ENCODE measurements at regions not wholly inside any gene's neighbourhood (a gene's known extent, or its start where the extent isn't known, plus 50 kb on each side); places are given as distances from the start of the nearest gene placed in this dataset.

DNA sequence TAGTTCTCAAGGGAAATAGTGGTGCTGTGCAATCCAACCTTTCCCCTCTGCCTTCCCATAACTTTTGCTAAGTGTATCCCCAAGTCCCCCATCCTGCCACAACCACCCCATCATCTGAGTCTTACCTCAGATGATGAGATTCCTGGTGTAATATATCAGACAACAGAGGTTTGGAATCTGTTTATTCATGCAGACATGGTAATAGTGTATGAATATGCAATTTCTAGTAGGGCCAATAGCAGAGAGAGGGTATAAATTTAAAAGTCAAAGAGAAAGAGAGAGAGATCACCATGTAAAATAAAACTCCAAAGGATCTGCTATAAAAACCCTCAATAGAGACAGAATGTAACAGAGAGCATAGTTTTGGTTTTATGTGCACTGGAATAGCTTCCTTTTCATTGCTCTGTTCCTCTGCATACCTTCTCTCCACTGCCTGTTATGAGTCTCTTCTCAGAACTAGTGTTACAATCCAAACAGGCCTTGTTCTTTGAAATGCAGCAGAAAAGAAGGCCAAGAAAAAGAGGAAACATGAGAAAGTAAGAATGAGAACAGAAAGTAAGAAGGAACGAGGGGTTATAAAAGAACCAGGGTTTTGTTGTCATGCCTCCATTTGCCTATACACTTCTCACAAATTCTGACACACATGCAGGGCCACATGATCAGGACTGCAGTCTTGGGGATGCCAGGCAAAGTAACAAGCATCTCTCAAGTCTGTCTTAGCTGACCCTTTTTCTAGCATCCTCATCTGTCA lies 278.0 kb downstream of the CETN3 start:
- TF ChIP-seq, protein P1, sequence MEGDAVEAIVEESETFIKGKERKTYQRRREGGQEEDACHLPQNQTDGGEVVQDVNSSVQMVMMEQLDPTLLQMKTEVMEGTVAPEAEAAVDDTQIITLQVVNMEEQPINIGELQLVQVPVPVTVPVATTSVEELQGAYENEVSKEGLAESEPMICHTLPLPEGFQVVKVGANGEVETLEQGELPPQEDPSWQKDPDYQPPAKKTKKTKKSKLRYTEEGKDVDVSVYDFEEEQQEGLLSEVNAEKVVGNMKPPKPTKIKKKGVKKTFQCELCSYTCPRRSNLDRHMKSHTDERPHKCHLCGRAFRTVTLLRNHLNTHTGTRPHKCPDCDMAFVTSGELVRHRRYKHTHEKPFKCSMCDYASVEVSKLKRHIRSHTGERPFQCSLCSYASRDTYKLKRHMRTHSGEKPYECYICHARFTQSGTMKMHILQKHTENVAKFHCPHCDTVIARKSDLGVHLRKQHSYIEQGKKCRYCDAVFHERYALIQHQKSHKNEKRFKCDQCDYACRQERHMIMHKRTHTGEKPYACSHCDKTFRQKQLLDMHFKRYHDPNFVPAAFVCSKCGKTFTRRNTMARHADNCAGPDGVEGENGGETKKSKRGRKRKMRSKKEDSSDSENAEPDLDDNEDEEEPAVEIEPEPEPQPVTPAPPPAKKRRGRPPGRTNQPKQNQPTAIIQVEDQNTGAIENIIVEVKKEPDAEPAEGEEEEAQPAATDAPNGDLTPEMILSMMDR (IDR thresholded peaks at IDR 0.05; ENCODE audit: insufficient read depth, low read length, poor library complexity, severe bottlenecking): no peak
- Histone ChIP-seq H3K4me3 (replicated peaks; ENCODE audit: low read depth, low read length) (no peak overlapping the region), H3K36me3 (ENCODE audit: control insufficient read depth, insufficient read depth, low read length) (no peaks in the 10 kb centered on the region), H3K27me3 (replicated peaks; ENCODE audit: control insufficient read depth, insufficient read depth, low read length) (no peaks in the 10 kb centered on the region)
- peak; percentile 51 for DNase-seq (ENCODE audit: extremely low read depth, insufficient read length)

DNA sequence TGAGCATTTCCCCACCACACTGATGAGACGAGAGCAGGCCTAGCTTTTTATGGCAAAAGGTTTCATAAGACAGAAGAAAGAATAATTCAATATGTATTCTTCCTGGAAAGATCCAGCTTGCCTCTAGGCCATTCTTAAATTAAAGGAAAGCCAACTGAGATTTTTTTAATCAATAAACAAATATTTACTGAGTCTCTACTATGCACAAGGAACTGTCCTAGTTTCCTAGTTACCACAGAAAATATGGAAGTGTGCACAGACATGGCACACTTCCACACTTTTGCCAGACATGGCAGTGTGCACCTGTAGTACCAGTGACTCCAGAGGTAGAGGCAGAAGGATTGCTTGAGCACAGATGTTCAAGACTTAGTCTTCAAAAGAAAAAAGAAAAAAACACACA lies 281.0 kb downstream of the CETN3 start:
- H3K27me3 ChIP-seq (replicated peaks; ENCODE audit: control insufficient read depth, insufficient read depth, low read length): no peaks in the 10 kb centered on the region
- TF ChIP-seq, protein P1 (IDR thresholded peaks at IDR 0.05; ENCODE audit: insufficient read depth, low read length, poor library complexity, severe bottlenecking): no peak
- H3K36me3 ChIP-seq (ENCODE audit: control insufficient read depth, insufficient read depth, low read length): no peaks in the 10 kb centered on the region
- DNase-seq (ENCODE audit: extremely low read depth, insufficient read length): no peak
- no peak overlapping the region for H3K4me3 ChIP-seq (replicated peaks; ENCODE audit: low read depth, low read length)

DNA sequence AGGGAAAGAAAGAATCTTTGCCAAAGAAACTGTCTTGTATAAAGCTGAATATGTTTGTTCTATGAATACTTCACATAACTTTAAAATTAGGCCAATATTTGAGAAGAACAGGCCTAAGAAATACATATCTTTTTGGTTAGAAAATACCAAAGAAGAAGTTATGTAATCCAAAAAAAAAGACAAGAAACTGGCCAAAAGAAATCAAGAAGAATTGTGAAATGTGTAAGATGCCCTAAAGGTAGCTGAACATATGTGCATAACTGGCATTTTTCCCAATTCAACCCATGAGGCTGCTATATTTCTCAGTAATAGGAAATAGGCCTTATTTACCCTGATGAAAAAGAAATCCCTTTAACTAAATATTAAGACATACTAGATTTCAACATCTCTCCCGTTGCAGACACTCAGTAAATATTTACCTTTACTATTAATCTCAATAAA lies 290.0 kb downstream of the CETN3 start:
- Histone ChIP-seq H3K36me3 (ENCODE audit: control insufficient read depth, insufficient read depth, low read length) (no peaks in the 10 kb centered on the region), H3K27me3 (replicated peaks; ENCODE audit: control insufficient read depth, insufficient read depth, low read length) (no peaks in the 10 kb centered on the region), H3K4me3 (replicated peaks; ENCODE audit: low read depth, low read length) (no peak overlapping the region)
- no peak for DNase-seq (ENCODE audit: extremely low read depth, insufficient read length)
- TF ChIP-seq, protein P1 (IDR thresholded peaks at IDR 0.05; ENCODE audit: insufficient read depth, low read length, poor library complexity, severe bottlenecking): no peak

DNA sequence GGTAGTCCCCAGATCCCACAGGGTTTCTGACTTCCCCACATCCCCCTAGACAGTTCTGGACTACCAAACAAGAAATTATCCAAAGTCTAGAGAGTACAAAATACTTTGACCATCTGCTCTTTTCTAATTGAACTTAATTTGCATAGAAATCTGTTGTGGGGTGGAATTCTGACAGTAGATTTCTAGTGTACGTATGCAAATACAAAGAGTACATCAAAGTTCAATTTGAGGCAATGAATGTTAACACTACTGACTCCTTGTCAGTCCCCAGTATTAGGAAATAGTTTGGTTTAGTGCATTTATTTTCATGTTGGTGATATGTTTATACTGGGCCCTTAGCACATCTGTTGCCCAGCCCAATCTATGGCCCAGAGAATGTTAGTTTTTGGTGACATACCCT lies 292.6 kb downstream of the CETN3 start:
- TF ChIP-seq, protein P1 (IDR thresholded peaks at IDR 0.05; ENCODE audit: insufficient read depth, low read length, poor library complexity, severe bottlenecking): no peak
- H3K27me3 ChIP-seq (replicated peaks; ENCODE audit: control insufficient read depth, insufficient read depth, low read length): no peaks in the 10 kb centered on the region
- no peak for DNase-seq (ENCODE audit: extremely low read depth, insufficient read length)

DNA sequence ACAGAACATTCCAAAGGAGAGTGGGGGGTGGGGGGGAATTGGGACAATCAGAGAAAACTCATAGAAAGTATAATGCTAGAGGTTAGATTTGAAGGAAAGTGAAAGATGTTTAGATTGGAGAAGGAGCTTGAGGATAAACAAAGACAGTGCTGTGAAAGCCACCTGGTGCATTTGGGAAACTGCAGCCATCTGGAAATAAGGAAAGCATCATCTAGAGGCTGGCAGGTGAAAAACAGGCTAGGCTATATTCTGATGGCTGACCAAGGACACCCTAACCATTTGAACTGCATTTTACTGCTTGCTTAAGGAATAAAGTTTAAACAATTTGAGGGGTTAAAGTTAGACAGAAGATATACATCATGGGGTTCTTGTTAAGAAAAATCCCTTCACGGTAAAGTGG lies 296.4 kb downstream of the CETN3 start:
- Histone ChIP-seq H3K27me3 (replicated peaks; ENCODE audit: control insufficient read depth, insufficient read depth, low read length) (no peaks in the 10 kb centered on the region), H3K4me3 (replicated peaks; ENCODE audit: low read depth, low read length) (no peak overlapping the region), H3K36me3 (ENCODE audit: control insufficient read depth, insufficient read depth, low read length) (no peaks in the 10 kb centered on the region)
- TF ChIP-seq, protein P1 (IDR thresholded peaks at IDR 0.05; ENCODE audit: insufficient read depth, low read length, poor library complexity, severe bottlenecking): no peak
- DNase-seq (ENCODE audit: extremely low read depth, insufficient read length): no peak

More for the DNA sequence above, 292.6 kb downstream of the CETN3 start:
- H3K4me3 ChIP-seq (replicated peaks; ENCODE audit: low read depth, low read length): no peak overlapping the region
- H3K36me3 ChIP-seq (ENCODE audit: control insufficient read depth, insufficient read depth, low read length): no peaks in the 10 kb centered on the region
